ENCODE measurements at regions not wholly inside any gene's neighbourhood (a gene's known extent, or its start where the extent isn't known, plus 50 kb on each side); places are given as distances from the start of the nearest gene placed in this dataset.
A peak's percentile ranks its signal among the peaks of the same experiment; 100 is the strongest.

DNA sequence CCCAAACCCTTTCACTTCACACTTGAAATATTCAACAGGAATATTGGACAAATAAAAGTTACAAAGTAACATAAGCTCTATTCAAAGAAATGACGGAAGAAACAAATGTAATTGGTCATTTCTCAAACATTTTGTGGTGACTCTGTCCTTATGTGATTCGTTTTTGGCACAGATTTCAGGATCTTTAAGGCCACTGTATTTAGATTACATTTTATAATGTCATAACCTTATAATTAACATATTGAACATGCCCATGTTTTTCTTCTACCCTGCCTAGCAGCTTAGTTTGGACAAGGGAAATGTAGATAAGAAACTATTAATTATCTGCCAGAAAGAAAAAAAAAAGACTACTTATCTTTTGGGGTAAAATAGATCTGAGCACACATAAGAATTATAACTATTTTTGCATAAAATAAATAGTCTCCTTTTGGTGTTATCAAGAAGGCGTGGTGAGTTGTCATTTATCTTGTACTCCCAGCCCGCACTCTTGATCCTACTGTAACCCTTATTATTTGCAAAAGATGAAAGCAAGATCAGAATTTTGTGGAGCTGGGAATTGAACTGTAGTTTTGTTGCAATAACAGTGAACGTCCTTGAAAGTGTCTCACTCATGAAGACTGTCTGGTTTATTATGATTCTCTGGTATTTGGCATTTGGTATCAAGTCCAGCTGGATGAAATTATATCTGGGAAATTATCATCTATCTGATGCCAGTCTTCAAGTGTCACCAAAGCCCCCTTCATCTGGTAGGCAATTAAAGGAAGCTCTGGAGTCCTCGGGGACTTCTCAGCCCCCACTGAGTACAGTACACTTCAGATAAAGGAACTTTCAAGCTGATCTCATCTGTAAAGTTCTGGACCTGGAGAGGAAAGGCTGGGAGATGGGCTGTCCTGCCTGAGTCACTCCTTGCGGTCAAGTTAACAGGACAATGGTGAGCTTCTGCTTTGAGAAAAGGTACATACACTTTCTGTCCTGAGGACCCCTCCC, 175.7 kb upstream of the INHBA start:
- DNase-seq (ENCODE audit: low spot score) = peak; percentile 74

DNA sequence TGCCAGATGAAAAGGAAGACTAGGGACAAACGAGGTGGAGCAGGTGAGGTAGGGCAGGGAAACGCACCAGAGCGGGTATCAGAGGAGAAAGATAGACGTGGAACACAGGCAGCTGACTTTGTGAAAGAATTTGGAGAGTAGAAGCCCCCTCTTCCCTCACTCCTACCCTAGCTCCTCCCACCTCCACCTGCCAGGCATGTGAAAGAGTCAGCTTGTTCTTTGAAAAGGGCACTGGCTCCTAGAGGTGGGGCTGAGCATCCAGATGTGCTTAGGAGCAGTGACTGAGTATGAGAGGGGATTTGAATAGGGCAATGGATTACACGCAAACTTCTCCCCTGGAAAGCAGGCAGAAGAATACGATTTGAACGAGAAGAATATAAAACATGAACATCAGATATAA, 174.2 kb upstream of the INHBA start:
- no peak for DNase-seq (ENCODE audit: low spot score)

DNA sequence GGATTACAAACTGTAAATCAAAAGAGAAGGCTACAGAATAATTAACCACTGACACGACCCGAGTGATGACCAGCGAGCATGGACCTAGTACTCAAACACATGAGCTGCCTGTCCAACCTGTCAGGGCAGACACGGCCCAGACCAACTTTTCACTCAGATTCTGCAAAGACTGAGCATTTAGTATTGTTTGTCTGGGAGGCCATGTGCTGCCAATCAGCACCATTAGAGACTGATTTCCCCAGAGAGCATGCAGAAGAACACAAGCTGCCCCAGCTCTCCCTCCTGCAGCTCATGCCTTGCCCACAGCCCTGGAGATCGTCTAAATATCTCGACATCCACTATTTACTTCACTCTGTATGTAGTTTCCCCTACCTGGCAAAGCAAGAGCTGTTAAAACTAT, 172.6 kb upstream of the INHBA start:
- no peak for DNase-seq (ENCODE audit: low spot score)

GRCh38 chr7:41874201-41874785, 171.4 kb upstream of the INHBA start:
- DNase-seq (ENCODE audit: low spot score) = no peak

DNA sequence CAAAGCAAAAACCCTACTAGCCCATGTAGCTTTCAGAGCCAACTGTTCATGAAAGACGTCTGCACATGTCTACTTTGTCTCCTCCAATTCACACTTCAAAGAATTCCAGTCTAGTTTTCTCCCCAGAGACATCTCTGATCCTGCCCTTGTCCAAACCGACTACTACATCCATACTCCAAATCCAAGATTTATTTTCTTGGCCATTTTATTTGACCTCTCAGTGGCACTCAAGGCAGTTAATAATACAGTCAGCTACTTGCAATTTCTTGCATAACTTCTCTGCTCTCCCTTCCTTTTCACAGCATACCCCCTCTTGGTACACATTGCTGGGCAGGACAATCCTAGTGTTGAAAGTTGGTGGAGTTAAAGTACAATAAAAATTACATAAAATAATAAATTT, 170.9 kb upstream of the INHBA start:
- peak; percentile 23 for DNase-seq (ENCODE audit: low spot score)

- peak; percentile 61 for DNase-seq (ENCODE audit: low spot score)
Observed at GRCh38 chr7:41872966-41873365, 170.1 kb upstream of the INHBA start.

GRCh38 chr7:41870461-41871138, 167.7 kb upstream of the INHBA start:
- no peak for DNase-seq (ENCODE audit: low spot score)

GRCh38 chr7:41869997-41870396, 167.1 kb upstream of the INHBA start:
- peak; percentile 46 for DNase-seq (ENCODE audit: low spot score)

DNA sequence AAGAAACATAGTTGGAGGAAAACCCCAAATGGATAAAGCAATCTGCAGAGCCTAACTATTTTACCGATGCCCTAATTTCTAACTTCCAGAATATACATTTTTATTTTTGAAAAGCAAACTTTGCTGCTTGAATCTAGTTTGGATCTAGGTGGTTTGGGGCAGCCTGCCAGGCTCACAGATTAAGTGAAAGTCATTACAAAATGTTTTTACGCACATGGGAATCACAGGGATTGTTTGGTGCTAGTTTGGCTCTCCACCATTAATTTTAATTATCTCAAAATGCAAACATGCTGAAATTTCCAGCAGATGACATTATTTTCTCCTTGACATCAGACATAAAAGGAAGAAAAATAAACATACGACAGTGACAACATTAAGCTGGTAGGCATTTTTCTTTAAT, 166.7 kb upstream of the INHBA start:
- peak; percentile 21 for DNase-seq (ENCODE audit: low spot score)

GRCh38 chr7:41869091-41869490, 166.2 kb upstream of the INHBA start:
- peak; percentile 38 for DNase-seq (ENCODE audit: low spot score)

- no peak for DNase-seq (ENCODE audit: low spot score)
Observed at GRCh38 chr7:41867639-41868280, 164.9 kb upstream of the INHBA start.

DNA sequence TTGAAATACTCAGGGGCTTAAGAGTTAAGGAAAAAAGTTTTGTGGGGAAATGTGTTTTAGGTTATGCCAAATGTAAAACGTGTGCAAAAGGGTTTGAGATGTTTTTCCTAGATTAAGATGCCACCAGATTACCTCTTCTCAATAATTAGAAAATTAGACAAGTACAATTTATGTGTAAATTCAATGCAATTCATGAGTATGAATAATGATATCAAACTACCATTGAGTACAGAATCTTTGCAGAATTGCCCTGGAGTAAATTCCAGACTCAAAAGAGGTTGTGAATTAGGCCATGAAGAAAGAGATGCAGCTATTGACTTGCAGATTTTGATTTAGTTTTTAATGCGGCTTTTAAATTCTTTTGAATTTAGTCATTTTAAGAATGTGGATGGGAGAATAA, 159.4 kb upstream of the INHBA start:
- DNase-seq (ENCODE audit: low spot score) = no peak

- DNase-seq (ENCODE audit: low spot score) = no peak
Observed at GRCh38 chr7:41861642-41862041, 158.8 kb upstream of the INHBA start.

DNA sequence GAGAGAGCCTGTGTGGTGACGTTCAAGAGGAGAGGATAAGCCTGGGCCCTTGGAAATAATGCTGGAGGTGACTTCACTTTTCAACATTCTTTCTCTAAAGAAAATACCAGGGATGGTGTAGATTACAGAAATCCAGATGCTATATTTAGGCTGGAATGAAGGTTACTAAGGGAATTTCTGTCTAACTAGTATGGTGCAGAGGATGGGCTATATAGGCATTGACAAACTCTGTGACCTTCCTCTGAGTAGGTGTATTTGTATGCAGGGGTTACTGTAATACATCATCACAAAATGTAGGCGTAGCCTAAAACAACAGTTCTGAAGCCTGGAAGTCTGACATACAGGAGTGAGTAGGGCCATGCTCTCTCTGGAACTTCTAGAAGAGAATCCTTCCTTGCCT, 155.3 kb upstream of the INHBA start:
- DNase-seq (ENCODE audit: low spot score) = no peak

GRCh38 chr7:41855798-41856197, 152.9 kb upstream of the INHBA start:
- DNase-seq (ENCODE audit: low spot score) = no peak

DNA sequence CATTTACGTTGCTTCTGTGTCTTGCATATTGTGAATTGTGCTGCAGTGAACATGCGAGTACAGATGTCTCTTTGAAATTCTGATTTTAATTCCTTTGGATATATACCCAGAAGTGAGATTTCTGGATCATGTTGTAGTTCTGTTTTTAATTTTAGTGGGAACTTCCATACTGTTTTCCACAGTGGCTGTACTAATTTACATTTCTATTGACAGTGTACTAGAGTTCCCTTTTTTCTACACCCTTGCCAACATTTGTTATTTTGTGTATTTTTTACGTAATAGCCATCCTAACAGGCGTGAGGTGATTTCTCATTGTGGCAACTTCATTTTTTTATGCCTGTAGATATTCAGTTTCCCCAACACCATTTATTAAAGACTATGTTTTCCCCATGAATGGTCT, 144.7 kb upstream of the INHBA start:
- no peak for DNase-seq (ENCODE audit: low spot score)

DNA sequence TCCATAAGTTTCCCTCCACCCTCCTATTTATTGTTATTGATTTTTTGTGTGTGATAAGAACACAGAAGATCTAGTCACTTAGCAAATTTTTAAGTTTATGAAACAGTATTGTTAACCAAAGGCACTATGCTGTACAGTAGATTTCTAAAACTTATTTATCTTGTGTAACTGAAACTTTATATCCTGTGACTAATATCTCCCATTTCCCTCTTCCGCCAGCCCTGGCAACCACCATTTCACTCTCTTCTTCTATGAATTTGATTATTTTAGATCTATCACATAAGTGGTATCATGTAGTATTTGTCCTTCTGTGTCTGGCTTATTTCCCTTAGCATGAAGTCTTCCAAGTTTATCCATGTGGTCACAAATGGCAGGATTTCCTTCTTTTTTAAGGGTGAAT, 144.3 kb upstream of the INHBA start:
- DNase-seq (ENCODE audit: low spot score) = no peak

DNA sequence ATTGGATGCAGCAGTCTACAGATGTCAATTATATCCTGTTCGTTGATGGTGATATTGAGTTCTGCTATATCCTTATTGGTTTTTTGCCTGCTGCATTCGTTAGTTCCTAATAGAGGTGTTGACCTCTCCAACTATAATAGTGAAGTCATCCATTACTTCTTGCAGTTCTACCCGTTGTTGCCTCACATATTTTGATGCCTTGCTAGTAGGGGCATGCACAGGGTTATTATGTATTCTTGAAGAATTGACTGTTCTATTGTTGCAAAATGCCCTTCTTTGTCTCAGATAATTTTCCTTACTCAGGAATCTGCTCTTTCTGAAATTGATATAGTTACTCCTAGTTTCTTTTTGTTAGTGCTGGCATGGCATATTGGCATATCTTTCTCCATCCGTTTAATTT, 140.1 kb upstream of the INHBA start:
- DNase-seq (ENCODE audit: low spot score) = no peak

- DNase-seq (ENCODE audit: low spot score) = no peak
Observed at GRCh38 chr7:41837916-41838315, 135.0 kb upstream of the INHBA start.

- DNase-seq (ENCODE audit: low spot score) = no peak
Observed at GRCh38 chr7:41835976-41836530, 133.2 kb upstream of the INHBA start.

DNA sequence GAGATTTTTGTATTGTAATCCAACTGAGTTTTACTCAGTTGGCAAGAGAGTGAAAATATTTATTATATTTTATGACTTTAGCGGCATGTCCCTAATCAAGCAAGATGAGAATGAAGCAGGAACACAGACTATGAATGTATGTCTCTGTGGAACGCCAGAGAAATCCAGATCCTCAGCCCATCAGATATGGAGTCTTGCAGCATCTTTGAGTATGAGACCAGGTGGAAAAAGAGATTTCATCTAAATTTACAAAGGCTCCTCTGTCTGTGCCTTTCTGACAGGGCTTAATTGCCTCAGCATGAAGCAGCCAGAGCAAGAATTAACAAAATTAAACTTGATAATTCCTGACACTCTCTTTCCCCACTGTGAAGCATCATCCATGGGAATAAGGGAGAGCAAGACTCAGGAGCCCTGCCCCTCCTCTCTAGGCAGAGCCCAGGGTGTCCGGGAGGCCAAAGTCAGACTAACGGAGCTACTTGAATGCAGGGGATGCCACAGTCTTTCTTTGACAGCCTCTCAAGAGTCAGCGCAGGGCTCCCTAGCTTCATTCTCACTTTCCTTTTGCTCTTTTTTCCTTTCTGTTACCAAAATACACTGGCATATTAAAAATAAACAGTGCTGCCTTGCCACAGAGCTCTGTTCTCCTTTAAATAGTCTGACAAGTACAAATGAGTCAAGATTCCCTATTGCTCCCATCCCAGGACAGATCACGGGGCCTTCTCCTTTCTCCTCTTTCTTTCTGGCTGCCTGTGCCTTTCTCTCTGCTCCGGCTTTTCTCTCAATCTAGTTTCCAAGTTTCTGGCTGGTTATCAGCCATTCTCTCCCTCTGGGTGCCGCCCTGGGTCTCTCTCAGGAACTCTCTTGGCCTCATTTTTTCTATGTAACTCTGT, 132.2 kb upstream of the INHBA start:
- DNase-seq (ENCODE audit: low spot score) = peak; percentile 59

Measured in umbilical cord (tissue), 1 donor.